Colonic mucosa (tissue), 4 donors: ENCODE measurements at regions not wholly inside any gene's neighbourhood (a gene's known extent, or its start where the extent isn't known, plus 50 kb on each side); places are given as distances from the start of the nearest gene placed in this dataset.

ENCODE experiments used
- DNase-seq: peaks from one replicate; pipeline ENCODE4 v3.0.0-alpha.2; 2020
- H3K27ac ChIP-seq: fragments of 200-600 bp; one replicate; pipeline ENCODE4 v1.8.0; 2021
- H3K27me3 ChIP-seq: fragments of 200-600 bp; one replicate; pipeline ENCODE4 v1.8.0; 2021
- H3K36me3 ChIP-seq: fragments of 200-600 bp; one replicate; pipeline ENCODE4 v1.8.0; 2021
- H3K4me1 ChIP-seq: fragments of 200-600 bp; one replicate; pipeline ENCODE4 v1.8.0; 2021; ENCODE audit warnings: mild to moderate bottlenecking
- H3K4me3 ChIP-seq: fragments of 200-600 bp; one replicate; pipeline ENCODE4 v1.8.0; 2021
- H3K9ac ChIP-seq, 2 donors: one replicate each; pipeline ENCODE4 v1.7.0; 2013; ENCODE audit warnings: control low read depth in 2 of 2, low read depth in 2 of 2, low read length in 2 of 2
- H3K9me3 ChIP-seq: fragments of 200-600 bp; one replicate; pipeline ENCODE4 v1.8.0; 2021
- CTCF ChIP-seq: fragments of 200-600 bp; IDR thresholded peaks from one replicate; pipeline ENCODE4 v1.8.0; 2022; ENCODE audit warnings: antibody characterized with exemption, mild to moderate bottlenecking
- intact Hi-C: fragments of 100-400 bp; cut with DNase I; formaldehyde crosslinking; loops from one replicate; pipeline ENCODE4 v1.14.1; 2022
- donor health status: healthy.
- donor health status: DM: no; HTN: no; CAD: no.
- donor health status: DM: no; HTN: no; CAD: no.

DNA sequence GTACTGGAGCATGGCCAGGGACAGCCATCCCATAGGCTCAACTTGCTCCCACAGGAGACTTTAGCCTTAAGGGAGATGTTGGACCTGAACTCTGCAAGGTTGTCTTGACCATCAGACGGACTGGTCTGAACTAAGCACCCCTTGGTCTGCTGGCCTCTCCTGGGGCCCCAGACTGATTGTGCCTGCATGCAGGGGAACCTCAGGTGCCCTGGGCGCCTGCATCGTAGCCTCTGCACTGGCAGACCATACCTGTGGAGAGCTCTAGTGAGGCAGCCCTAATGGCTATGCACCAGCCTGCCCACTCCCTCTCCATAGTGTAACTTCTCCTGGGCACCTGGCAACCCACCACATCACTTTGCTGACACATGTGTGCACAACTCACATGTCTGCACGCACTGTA, 395.6 kb downstream of the ZPLD1 start:
- no peak for DNase-seq
- H3K27ac ChIP-seq, result no peak overlapping the region
- intact Hi-C loops, result no loop called here

DNA sequence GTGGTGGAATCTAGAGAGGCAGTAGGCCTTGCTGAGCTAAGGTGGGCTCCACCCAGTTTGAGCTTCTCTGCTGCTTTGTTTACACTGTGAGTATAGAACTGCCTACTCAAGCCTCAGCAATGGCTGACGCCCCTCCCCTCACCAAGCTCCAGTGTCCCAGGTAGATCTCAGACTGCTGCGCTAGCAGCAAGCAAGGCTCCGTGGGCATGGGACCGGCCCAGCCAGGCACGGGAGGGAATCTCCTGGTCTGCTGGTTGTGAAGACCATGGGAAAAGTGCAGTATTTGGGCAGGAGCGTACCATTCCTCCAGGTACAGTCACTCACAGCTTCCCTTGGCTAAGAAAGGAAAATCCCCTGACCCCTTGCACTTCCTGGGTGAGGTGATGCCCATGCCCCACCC, 407.1 kb downstream of the ZPLD1 start:
- intact Hi-C loops, result no loop called here
- H3K27me3 ChIP-seq, result no peaks in the 10 kb centered on the region
- no peak overlapping the region for H3K9ac ChIP-seq
- no peak overlapping the region for H3K27ac ChIP-seq
- no peak for TF ChIP-seq CTCF
- no peak overlapping the region for H3K4me3 ChIP-seq
- no peaks in the 10 kb centered on the region for H3K36me3 ChIP-seq
- no peaks in the 10 kb centered on the region for H3K4me1 ChIP-seq
- DNase-seq, result no peak
- no peaks in the 10 kb centered on the region for H3K9me3 ChIP-seq

More for the DNA sequence above, 395.6 kb downstream of the ZPLD1 start:
- no peak overlapping the region for H3K4me3 ChIP-seq
- no peaks in the 10 kb centered on the region for H3K4me1 ChIP-seq
- H3K9me3 ChIP-seq, result no peaks in the 10 kb centered on the region
- H3K9ac ChIP-seq, result no peak overlapping the region
- TF ChIP-seq CTCF, result no peak
- H3K27me3 ChIP-seq, result no peaks in the 10 kb centered on the region
- H3K36me3 ChIP-seq, result no peaks in the 10 kb centered on the region

DNA sequence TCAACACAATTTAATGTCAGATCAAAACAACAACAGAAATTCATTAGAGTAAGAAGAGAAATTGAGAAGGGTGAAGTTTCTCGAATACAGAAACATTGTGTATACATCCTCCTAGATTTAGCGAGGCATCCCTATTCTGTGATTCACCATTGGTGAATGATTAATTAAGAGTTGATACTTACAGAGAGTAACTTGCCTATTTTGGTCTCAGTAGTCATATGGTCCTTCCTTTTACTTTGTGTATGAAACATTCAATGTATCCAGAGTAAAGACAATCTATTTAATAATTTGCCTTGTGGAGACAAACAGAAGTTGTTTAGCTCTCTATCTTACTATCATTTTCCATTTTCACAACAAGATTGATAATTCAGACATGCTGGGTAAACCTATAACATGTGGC, 432.0 kb downstream of the ZPLD1 start:
- Histone ChIP-seq H3K9ac (no peak overlapping the region), H3K4me3 (no peak overlapping the region), H3K27ac (no peak overlapping the region), H3K36me3 (no peaks in the 10 kb centered on the region), H3K27me3 (no peaks in the 10 kb centered on the region), H3K4me1 (no peaks in the 10 kb centered on the region), H3K9me3 (no peaks in the 10 kb centered on the region)
- no peak for TF ChIP-seq CTCF
- no peak for DNase-seq
- intact Hi-C loops, result no loop called here

GRCh38 chr3:102883515-102883914, 448.7 kb downstream of the ZPLD1 start:
- Histone ChIP-seq H3K9ac (no peak overlapping the region), H3K27me3 (no peaks in the 10 kb centered on the region), H3K36me3 (no peaks in the 10 kb centered on the region), H3K4me1 (no peaks in the 10 kb centered on the region), H3K27ac (no peak overlapping the region), H3K9me3 (no peaks in the 10 kb centered on the region), H3K4me3 (no peak overlapping the region)
- no peak for DNase-seq
- intact Hi-C loops, result no loop called here
- no peak for TF ChIP-seq CTCF

- no peak overlapping the region for H3K9ac ChIP-seq
- no peaks in the 10 kb centered on the region for H3K4me1 ChIP-seq
- H3K9me3 ChIP-seq, result no peaks in the 10 kb centered on the region
- H3K4me3 ChIP-seq, result no peak overlapping the region
- H3K27me3 ChIP-seq, result no peaks in the 10 kb centered on the region
- DNase-seq, result no peak
- no peak for TF ChIP-seq CTCF
- intact Hi-C loops, result no loop called here
- no peak overlapping the region for H3K27ac ChIP-seq
- H3K36me3 ChIP-seq, result no peaks in the 10 kb centered on the region
Observed at GRCh38 chr3:102885289-102885688, 450.5 kb downstream of the ZPLD1 start.

DNA sequence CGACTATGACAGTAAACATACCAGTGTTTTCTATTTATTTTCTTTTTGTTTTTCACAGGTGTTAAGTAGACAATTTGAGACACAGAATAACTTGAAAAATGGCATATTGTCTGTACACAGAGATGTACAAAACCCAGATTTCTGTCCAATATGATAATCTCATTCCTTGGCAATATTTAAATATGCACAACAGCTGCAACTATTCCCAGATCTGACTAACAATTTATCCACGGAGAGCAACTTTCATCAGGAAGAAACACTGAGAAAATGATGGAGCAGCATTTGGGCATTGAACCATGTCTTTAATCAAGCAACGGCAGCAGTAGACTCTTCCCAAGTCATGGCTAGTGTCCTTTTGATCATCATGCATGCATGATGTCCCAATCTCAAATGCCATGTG, 452.6 kb downstream of the ZPLD1 start:
- no peak for DNase-seq
- no peaks in the 10 kb centered on the region for H3K27me3 ChIP-seq
- H3K4me1 ChIP-seq, result no peaks in the 10 kb centered on the region
- no peak overlapping the region for H3K9ac ChIP-seq
- no peak for TF ChIP-seq CTCF
- intact Hi-C loops, result no loop called here
- H3K9me3 ChIP-seq, result no peaks in the 10 kb centered on the region
- H3K27ac ChIP-seq, result no peak overlapping the region
- no peaks in the 10 kb centered on the region for H3K36me3 ChIP-seq
- no peak overlapping the region for H3K4me3 ChIP-seq
